T-helper 17 cell (primary cell): ENCODE measurements at regions not wholly inside any gene's neighbourhood (a gene's known extent, or its start where the extent isn't known, plus 50 kb on each side); places are given as distances from the start of the nearest gene placed in this dataset.
"Not testable (repeated sequence)": the region's sequence is repeated elsewhere in the genome, so short reads cannot be mapped to it uniquely, and the experiment has no call there.

ENCODE experiments used
- ATAC-seq: fragments of 150-1000 bp; cut with Tn5 transposase; 2 replicates; pipeline ENCODE4 v1.10.0; 2021; ENCODE audit warnings: mild to moderate bottlenecking, moderate library complexity
- DNase-seq, 3 donors: peaks; one replicate each; pipeline versions ENCODE4 v3.0.0 to v3.0.0-alpha.2; 2020 to 2021
- H3K9me3 ChIP-seq: one replicate; pipeline ENCODE4 v1.7.0; 2013; ENCODE audit warnings: low read length, mild to moderate bottlenecking; ENCODE audit not compliant: control insufficient read depth, poor library complexity, severe bottlenecking
- H3K27ac Mint-ChIP-seq: one replicate; pipeline ENCODE4 v1.8.0; 2022; ENCODE audit warnings: mild to moderate bottlenecking, moderate library complexity, mixed read lengths
- H3K27me3 Mint-ChIP-seq: one replicate; pipeline ENCODE4 v1.8.0; 2022; ENCODE audit warnings: mixed read lengths
- H3K36me3 Mint-ChIP-seq: one replicate; pipeline ENCODE4 v1.8.0; 2022; ENCODE audit warnings: low read depth, mixed read lengths
- H3K4me1 Mint-ChIP-seq: one replicate; pipeline ENCODE4 v1.8.0; 2022; ENCODE audit warnings: mild to moderate bottlenecking, mixed read lengths
- H3K4me3 Mint-ChIP-seq: one replicate; pipeline ENCODE4 v1.8.0; 2022; ENCODE audit warnings: mild to moderate bottlenecking, moderate library complexity, mixed read lengths

DNA sequence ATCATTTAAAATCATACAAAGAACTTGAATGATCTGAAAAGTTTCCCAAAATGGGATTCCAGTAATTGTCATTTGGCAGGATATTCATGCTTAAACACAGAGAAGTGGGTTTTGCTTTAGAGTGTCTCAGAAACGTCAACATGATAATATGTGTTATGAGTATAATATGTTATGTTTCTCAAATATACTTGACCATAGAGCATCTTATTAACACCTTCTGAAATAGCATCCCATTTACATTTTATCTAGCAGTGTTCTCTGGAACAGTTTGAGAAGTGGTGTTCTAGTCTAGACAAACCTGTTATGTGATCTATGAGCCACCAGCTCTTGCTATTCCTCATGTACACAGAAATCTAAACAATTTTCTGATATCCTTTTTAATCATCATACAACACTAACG is 588.8 kb upstream of the PBX1 start:
- H3K36me3 Mint-ChIP-seq: no peaks in the 10 kb centered on the region
- DNase-seq (no peak), ATAC-seq (no peak)
- H3K27ac Mint-ChIP-seq: no peak overlapping the region
- no peak overlapping the region for H3K4me3 Mint-ChIP-seq
- no peaks in the 10 kb centered on the region for H3K9me3 ChIP-seq
- no peaks in the 10 kb centered on the region for H3K27me3 Mint-ChIP-seq
- H3K4me1 Mint-ChIP-seq: no peaks in the 10 kb centered on the region

DNA sequence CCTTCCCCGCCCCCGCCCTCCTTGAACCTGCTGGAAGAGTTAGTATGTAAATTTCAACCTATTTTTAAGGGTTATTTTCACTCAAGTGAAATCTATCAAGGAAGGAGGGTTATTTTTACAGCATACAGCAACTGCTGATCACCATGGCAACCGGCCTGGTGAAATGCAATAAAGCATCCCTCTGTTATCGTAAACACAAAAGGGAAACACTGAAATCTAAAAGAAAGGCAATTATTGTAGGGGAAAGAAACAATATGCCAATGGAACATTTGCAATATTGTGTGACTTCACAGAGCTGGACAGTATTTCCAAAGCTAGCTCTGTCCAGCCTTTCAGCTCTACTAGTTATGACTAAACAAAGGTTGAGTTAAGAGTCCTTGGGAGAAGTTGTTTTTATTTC is 588.3 kb upstream of the PBX1 start:
- no peaks in the 10 kb centered on the region for H3K4me1 Mint-ChIP-seq
- ATAC-seq (no peak), DNase-seq (no peak)
- no peaks in the 10 kb centered on the region for H3K9me3 ChIP-seq
- no peaks in the 10 kb centered on the region for H3K27me3 Mint-ChIP-seq
- no peaks in the 10 kb centered on the region for H3K36me3 Mint-ChIP-seq
- H3K27ac Mint-ChIP-seq: no peak overlapping the region
- no peak overlapping the region for H3K4me3 Mint-ChIP-seq

DNA sequence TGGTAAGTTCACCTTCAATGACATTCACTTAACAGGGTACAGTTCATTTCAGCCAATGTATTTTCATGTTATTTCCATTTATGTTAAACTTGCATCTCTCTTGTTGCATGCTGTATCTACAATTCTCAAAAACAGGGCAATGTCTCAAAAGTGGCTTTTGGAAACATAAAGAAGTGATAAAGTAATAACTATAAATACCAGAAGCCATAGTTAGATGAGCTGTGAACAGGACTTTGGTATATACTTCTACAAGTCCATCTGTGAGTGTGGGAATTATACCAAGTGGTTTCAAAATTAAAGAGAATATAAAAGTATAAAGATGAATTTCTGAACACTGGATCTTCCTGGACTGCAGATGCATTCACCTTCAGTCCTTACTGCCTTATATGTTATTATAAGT is 585.4 kb upstream of the PBX1 start:
- no peak for ATAC-seq
- no peaks in the 10 kb centered on the region for H3K9me3 ChIP-seq
- H3K36me3 Mint-ChIP-seq: no peaks in the 10 kb centered on the region
- DNase-seq: no peak
- H3K27ac Mint-ChIP-seq: no peak overlapping the region
- H3K4me3 Mint-ChIP-seq: no peak overlapping the region
- H3K4me1 Mint-ChIP-seq: no peaks in the 10 kb centered on the region
- no peaks in the 10 kb centered on the region for H3K27me3 Mint-ChIP-seq

DNA sequence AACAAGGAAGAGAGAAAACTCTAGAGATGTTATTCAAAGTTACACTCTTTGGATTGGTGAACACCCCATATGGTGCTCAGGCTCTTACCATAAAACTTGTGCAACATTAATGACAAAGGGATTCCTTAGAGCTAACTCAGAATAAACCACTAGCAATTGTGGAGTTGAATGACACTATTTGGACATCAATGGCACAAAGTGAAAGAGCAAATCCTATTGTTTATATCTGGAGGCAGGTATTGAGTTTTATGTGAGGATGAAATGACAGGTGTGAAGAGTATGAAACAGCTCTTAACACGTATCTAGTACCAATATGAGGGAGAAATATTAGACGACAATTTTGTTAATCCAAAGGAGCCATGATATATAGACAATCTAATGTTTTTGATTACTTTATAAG is 584.9 kb upstream of the PBX1 start:
- DNase-seq: no peak
- no peaks in the 10 kb centered on the region for H3K9me3 ChIP-seq
- no peaks in the 10 kb centered on the region for H3K36me3 Mint-ChIP-seq
- no peak for ATAC-seq
- H3K27me3 Mint-ChIP-seq: no peaks in the 10 kb centered on the region
- H3K4me1 Mint-ChIP-seq: no peaks in the 10 kb centered on the region
- no peak overlapping the region for H3K4me3 Mint-ChIP-seq
- H3K27ac Mint-ChIP-seq: no peak overlapping the region

DNA sequence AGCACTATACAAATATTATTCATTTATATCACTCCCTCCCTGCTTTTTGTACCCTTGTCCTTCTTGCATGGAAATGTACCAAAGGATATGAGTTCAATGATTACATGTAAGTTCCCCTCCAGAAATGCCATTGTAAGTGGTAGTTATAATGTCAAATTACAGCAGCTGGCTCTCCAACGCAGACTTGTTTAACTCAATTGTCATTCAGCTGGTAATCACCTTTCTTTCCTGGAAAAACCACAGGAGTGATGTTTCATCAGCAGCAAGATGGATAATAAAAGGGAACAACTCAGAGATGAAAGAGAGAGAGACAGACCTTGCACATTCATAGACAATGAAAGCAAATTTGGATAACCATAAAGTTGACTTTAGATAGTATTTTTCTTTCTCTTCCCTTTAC is 578.6 kb upstream of the PBX1 start:
- no peak overlapping the region for H3K27ac Mint-ChIP-seq
- no peaks in the 10 kb centered on the region for H3K27me3 Mint-ChIP-seq
- no peaks in the 10 kb centered on the region for H3K36me3 Mint-ChIP-seq
- H3K9me3 ChIP-seq: no peaks in the 10 kb centered on the region
- no peak for DNase-seq
- no peak overlapping the region for H3K4me3 Mint-ChIP-seq
- ATAC-seq: no peak
- H3K4me1 Mint-ChIP-seq: no peaks in the 10 kb centered on the region

DNA sequence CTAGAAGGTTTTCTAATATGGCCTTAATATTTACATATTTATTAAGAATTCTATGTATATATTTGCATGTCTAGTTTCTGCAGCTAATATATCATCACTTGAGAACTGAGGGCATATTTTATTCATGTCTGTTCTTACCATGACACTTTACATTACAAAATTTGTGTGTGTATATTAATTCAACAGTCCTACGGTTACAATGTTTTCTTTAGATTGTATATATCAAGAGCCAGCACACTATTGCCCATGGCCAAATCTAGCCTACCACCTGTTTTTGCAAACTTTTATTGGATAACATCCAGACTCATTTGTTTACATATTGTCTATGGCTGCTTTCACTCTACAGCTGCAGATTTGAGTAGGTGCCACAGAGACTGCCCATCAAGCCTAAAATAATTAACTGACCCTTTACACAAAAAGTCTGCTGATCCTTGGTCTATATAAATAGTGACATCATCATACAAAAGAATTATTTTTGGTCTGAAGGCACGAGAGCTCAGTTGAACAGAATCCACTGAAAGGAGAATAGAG is 577.4 kb upstream of the PBX1 start:
- no peaks in the 10 kb centered on the region for H3K4me1 Mint-ChIP-seq
- no peak overlapping the region for H3K27ac Mint-ChIP-seq
- no peaks in the 10 kb centered on the region for H3K36me3 Mint-ChIP-seq
- DNase-seq (no peak), ATAC-seq (no peak)
- no peak overlapping the region for H3K4me3 Mint-ChIP-seq
- no peaks in the 10 kb centered on the region for H3K9me3 ChIP-seq
- no peaks in the 10 kb centered on the region for H3K27me3 Mint-ChIP-seq

DNA sequence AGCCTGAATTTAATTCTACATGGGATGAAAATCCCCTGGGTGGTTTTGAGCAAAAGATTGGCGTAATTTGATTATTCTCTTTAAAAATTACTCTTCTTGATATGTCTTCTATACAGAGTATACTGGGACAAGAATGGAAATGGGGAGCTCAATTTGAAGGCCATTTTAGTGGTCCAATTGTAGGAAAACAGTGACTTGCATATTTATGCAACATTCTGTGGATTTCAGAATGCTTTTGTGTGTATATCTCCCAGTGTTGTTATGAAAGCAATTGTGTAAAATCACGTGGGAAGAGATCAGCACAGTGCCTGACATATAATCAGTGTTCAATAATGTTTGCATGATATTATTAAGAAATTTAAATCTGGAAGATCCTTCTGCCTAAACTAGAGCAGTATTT is 575.9 kb upstream of the PBX1 start:
- no peaks in the 10 kb centered on the region for H3K27me3 Mint-ChIP-seq
- no peak for ATAC-seq

DNA sequence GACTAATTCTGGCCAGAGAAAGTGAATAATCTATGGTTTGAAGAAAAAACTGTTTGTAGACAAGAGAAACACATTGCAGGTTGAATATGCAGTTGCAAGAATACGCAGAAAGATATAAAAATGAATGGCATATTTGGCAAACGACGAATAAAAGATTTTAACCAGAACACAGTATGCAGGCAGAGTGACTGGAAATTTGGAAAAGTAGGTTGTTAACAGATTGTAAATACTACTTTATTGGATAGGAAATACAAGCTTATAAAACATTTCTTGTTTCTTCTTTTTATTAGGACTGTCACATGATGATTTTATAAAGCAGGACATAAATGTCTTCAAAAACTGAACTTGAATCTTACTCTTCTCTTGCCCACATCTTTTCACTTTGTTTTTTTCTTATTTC is 573.3 kb upstream of the PBX1 start:
- H3K27ac Mint-ChIP-seq: no peak overlapping the region
- H3K27me3 Mint-ChIP-seq: no peaks in the 10 kb centered on the region
- ATAC-seq (no peak), DNase-seq (no peak)
- no peak overlapping the region for H3K4me3 Mint-ChIP-seq
- H3K9me3 ChIP-seq: no peaks in the 10 kb centered on the region
- H3K4me1 Mint-ChIP-seq: no peaks in the 10 kb centered on the region
- no peaks in the 10 kb centered on the region for H3K36me3 Mint-ChIP-seq

More for the DNA sequence above, 575.9 kb upstream of the PBX1 start:
- Mint-ChIP-seq H3K4me1 (no peaks in the 10 kb centered on the region), H3K4me3 (no peak overlapping the region), H3K27ac (no peak overlapping the region), H3K36me3 (no peaks in the 10 kb centered on the region)
- DNase-seq: no peak
- H3K9me3 ChIP-seq: no peaks in the 10 kb centered on the region

DNA sequence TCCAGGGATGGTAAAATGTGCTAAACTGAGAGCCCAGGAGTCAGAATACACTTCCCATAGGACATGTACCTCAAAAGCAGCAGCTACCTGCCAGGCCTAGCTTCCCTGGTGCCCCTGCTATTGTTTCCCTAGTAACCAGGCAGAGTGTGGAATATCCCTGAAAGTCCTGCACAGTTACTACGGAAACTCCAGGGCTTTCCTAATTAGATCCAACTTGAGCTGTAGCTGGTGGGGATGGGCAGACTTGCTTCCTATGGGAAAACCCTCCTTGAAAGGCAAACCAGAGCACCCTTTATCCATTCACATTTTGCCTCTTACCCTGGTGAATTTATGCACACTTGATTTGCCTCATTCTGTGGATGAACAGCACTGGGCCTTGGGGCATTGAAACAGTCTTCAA is 559.9 kb upstream of the PBX1 start:
- no peak overlapping the region for H3K4me3 Mint-ChIP-seq
- H3K9me3 ChIP-seq: no peaks in the 10 kb centered on the region
- no peaks in the 10 kb centered on the region for H3K36me3 Mint-ChIP-seq
- no peaks in the 10 kb centered on the region for H3K4me1 Mint-ChIP-seq
- no peak for ATAC-seq
- no peak for DNase-seq
- H3K27me3 Mint-ChIP-seq: no peaks in the 10 kb centered on the region
- no peak overlapping the region for H3K27ac Mint-ChIP-seq

DNA sequence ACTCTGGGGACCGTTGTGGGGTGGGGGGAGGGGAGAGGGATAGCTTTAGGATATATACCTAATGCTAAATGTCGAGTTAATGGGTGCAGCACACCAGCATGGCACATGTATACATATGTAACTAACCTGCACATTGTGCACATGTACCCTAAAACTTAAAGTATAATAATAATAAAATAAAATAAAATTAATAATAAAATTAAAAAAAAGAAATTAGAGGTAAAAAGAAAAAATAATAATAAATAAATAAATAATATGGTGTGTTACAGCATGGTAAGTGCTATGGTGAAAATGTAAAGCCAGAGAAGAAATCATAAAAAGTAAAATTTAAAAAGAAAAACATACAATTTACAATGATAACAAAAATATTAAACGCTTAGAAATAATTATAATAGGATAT is 552.8 kb upstream of the PBX1 start:
- not testable (repeated sequence) for H3K36me3 Mint-ChIP-seq, H3K27me3 Mint-ChIP-seq, H3K4me3 Mint-ChIP-seq, ATAC-seq, H3K27ac Mint-ChIP-seq, H3K4me1 Mint-ChIP-seq, H3K9me3 ChIP-seq, DNase-seq

DNA sequence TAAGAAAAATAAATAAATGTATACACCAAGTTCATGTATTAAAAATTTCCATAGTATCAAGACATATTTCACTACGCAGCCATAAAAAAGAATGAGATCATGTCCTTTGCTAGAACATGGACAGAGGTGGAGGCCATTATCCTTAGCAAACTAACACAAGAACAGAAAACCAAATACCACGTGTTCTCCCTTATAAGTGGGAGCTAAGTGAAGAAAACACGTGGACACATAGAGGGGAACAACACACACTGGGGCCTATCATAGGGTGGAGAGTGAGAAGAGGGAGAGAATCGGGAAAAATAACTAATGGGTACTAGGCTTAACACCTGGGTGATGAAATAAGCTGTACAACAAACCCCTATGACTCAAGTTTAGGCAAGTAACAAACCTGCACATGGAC is 552.4 kb upstream of the PBX1 start:
- Mint-ChIP-seq H3K4me3 (no peak overlapping the region), H3K27me3 (no peaks in the 10 kb centered on the region)

DNA sequence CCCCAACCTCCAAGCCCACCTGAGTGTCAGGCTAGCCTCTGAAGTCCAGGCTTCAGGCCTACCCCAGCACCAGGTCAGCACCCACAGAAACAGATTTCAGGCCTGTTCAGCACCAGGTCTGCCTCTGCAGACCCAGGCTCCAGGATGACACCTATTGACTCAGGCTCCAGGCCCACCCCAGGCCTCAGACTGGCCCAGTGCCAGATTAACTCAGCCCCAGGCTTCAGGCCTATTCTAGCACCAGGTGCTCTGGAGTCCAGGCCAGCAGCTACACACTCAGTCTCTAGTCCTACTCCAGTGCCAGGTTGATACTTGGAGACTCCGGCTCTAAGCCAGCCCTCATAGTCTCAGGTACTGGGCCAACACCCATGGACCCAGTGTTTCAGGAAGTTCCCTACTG is 541.7 kb upstream of the PBX1 start:
- ATAC-seq: no peak
- Mint-ChIP-seq H3K27me3 (no peaks in the 10 kb centered on the region), H3K4me1 (no peaks in the 10 kb centered on the region), H3K27ac (no peak overlapping the region), H3K36me3 (no peaks in the 10 kb centered on the region), H3K4me3 (no peak overlapping the region)
- no peaks in the 10 kb centered on the region for H3K9me3 ChIP-seq
- no peak for DNase-seq

More for the DNA sequence above, 552.4 kb upstream of the PBX1 start:
- ATAC-seq (no peak), DNase-seq (no peak)
- H3K9me3 ChIP-seq: no peaks in the 10 kb centered on the region
- Mint-ChIP-seq H3K4me1 (no peaks in the 10 kb centered on the region), H3K27ac (no peak overlapping the region), H3K36me3 (no peaks in the 10 kb centered on the region)

DNA sequence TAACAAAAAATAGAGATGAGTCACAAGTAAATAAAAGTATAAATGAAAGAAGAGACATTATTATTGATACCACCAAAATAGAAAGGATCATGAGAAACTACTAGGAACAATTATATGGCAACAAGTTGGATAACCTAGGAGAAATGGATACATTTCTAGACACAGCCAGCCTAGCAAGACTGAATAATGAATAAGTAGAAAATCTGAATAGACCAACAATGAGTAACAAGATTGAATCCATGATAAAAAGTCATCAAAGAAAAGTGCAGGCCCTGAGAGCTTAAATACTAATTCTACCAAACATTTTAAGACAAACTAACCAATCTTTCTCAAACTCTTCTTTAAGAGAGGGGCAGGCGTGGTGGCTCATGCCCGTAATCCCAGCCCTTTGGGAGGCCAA is 538.6 kb upstream of the PBX1 start:
- ATAC-seq (no peak), DNase-seq (no peak)
- H3K9me3 ChIP-seq: no peaks in the 10 kb centered on the region
- no peaks in the 10 kb centered on the region for H3K27me3 Mint-ChIP-seq
- H3K4me3 Mint-ChIP-seq: no peak overlapping the region
- no peak overlapping the region for H3K27ac Mint-ChIP-seq
- H3K4me1 Mint-ChIP-seq: no peaks in the 10 kb centered on the region
- H3K36me3 Mint-ChIP-seq: no peaks in the 10 kb centered on the region

DNA sequence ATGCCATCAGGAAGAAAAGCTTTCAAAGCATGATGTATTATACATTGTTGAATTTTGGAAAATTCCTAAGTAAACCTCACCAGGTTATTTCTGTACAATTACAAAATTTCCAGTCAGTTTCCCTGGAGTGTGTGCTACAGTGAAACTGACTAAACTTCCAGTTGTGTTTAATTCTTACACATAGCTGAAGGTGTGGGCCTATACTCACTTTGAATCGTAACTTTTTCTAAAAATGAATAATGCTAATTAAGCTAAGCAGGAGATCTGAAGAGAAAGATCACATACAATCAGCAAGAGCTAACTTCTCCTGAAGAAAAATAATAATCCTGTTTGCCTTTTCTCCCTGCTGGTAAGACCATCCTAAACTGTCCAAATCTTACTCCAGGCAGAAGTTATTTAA is 537.2 kb upstream of the PBX1 start:
- ATAC-seq: no peak
- H3K27ac Mint-ChIP-seq: no peak overlapping the region
- H3K4me3 Mint-ChIP-seq: no peak overlapping the region
- no peaks in the 10 kb centered on the region for H3K4me1 Mint-ChIP-seq
- H3K9me3 ChIP-seq: no peaks in the 10 kb centered on the region
- no peaks in the 10 kb centered on the region for H3K27me3 Mint-ChIP-seq
- DNase-seq: no peak
- H3K36me3 Mint-ChIP-seq: no peaks in the 10 kb centered on the region

DNA sequence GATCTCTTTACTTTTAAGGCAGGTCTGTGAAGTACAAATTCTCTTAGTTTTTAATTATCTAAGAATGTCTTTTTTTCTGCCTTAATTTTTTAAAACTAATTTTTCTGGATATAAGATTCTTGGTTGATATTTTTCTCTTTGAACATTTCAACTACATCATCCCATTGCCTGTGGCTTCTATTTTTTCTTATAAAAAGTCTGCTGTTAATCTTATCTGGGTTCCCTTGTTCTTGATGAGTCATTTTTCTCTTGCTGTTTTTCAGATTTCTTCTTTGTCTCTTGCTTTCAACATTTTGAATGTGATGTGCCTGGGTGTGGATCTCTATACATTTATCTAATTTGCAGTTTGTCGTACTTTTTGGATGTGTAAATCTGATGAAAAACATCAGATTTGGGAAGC is 525.2 kb upstream of the PBX1 start:
- ATAC-seq (no peak), DNase-seq (no peak)
- H3K27ac Mint-ChIP-seq: no peak overlapping the region
- no peaks in the 10 kb centered on the region for H3K4me1 Mint-ChIP-seq
- H3K9me3 ChIP-seq: peaks cover 2% of the 10 kb centered on the region
- no peaks in the 10 kb centered on the region for H3K36me3 Mint-ChIP-seq
- no peaks in the 10 kb centered on the region for H3K27me3 Mint-ChIP-seq
- H3K4me3 Mint-ChIP-seq: no peak overlapping the region
